Keratinocyte (primary cell): ENCODE measurements at regions not wholly inside any gene's neighbourhood (a gene's known extent, or its start where the extent isn't known, plus 50 kb on each side); places are given as distances from the start of the nearest gene placed in this dataset.

Source experiments
- DNase-seq: peaks from one replicate; pipeline ENCODE4 v3.0.0-alpha.2; 2011; ENCODE audit warnings: low read depth, missing footprints, low spot score
- FAIRE-seq: peaks from 2 replicates; lab custom pipeline; 2011; peaks lifted over from hg19 to GRCh38; lab: Jason Lieb, UNC
- H2AFZ ChIP-seq: 2 replicates; pipeline ENCODE4 v1.6.0; 2012; ENCODE audit warnings: low read length, control low read depth, inconsistent platforms; ENCODE audit not compliant: control insufficient read depth
- H3K27ac ChIP-seq: 2 replicates; pipeline ENCODE4 v1.5.1; 2011; ENCODE audit warnings: low read length; ENCODE audit not compliant: control insufficient read depth, insufficient read depth
- H3K27me3 ChIP-seq: 3 replicates; pipeline ENCODE4 v1.6.0; 2011; ENCODE audit warnings: low read length; ENCODE audit not compliant: control insufficient read depth, insufficient read depth; ENCODE audit errors: extremely low read depth
- H3K36me3 ChIP-seq, 2 experiments: 2 replicates in 1 of 2; 3 replicates in 1 of 2; pipeline ENCODE4 v1.5.1; 2011; ENCODE audit warnings: low read length in 2 of 2, mild to moderate bottlenecking in 1 of 2; ENCODE audit not compliant: control insufficient read depth in 2 of 2, insufficient read depth in 2 of 2; ENCODE audit errors: extremely low read depth in 1 of 2
- H3K4me1 ChIP-seq: 3 replicates; pipeline ENCODE4 v1.5.1; 2011; ENCODE audit warnings: low read length; ENCODE audit not compliant: control insufficient read depth, insufficient read depth; ENCODE audit errors: extremely low read depth
- H3K4me2 ChIP-seq: 3 replicates; pipeline ENCODE4 v1.6.0; 2011; ENCODE audit warnings: low read depth, low read length; ENCODE audit not compliant: control insufficient read depth, insufficient read depth; ENCODE audit errors: extremely low read depth
- H3K4me3 ChIP-seq, 3 experiments: fragments of 200-600 bp in 1 of 3; sonication (generic) in 1 of 3; 2 replicates in 2 of 3; 3 replicates in 1 of 3; pipeline ENCODE4 v1.5.1; 2011 to 2016; ENCODE audit warnings: low read length in 3 of 3, mild to moderate bottlenecking in 3 of 3, control low read depth in 2 of 3, inconsistent platforms in 1 of 3, low read depth in 1 of 3, mixed read lengths in 1 of 3, mixed run types in 1 of 3, moderate library complexity in 1 of 3; ENCODE audit not compliant: control insufficient read depth in 2 of 3, insufficient read depth in 2 of 3; ENCODE audit errors: extremely low read depth in 1 of 3
- H3K79me2 ChIP-seq: 2 replicates; pipeline ENCODE4 v1.6.0; 2012; ENCODE audit warnings: low read length; ENCODE audit not compliant: control insufficient read depth, insufficient read depth
- H3K9ac ChIP-seq: 3 replicates; pipeline ENCODE4 v1.6.0; 2011; ENCODE audit warnings: low read length; ENCODE audit not compliant: control insufficient read depth, insufficient read depth; ENCODE audit errors: extremely low read depth
- H3K9me1 ChIP-seq: 3 replicates; pipeline ENCODE4 v1.6.0; 2011; ENCODE audit warnings: low read length; ENCODE audit not compliant: control insufficient read depth, insufficient read depth; ENCODE audit errors: extremely low read depth
- H3K9me3 ChIP-seq: 2 replicates; pipeline ENCODE4 v1.5.1; 2012; ENCODE audit warnings: low read depth, low read length; ENCODE audit not compliant: control insufficient read depth
- H4K20me1 ChIP-seq: 3 replicates; pipeline ENCODE4 v1.6.0; 2011; ENCODE audit warnings: low read length; ENCODE audit not compliant: control insufficient read depth, insufficient read depth; ENCODE audit errors: extremely low read depth
- EZH2 ChIP-seq: IDR thresholded peaks from one replicate; pipeline ENCODE4 v1.6.1; 2012; ENCODE audit warnings: inconsistent platforms, mild to moderate bottlenecking, low read length, moderate library complexity
- dilution Hi-C: fragments of 300-500 bp; cut with MboI; formaldehyde crosslinking; loops from one replicate; pipeline ENCODE4 v1.7.0; 2020; ENCODE audit warnings: low sequenced_read_pairs; ENCODE audit not compliant: extremely low pct_ligation_motif_present
- TF ChIP-seq, protein P1 (sequence below), 3 experiments: IDR thresholded peaks in 1 of 3; conservative IDR thresholded peaks in 1 of 3; optimal IDR thresholded peaks in 1 of 3; 2 replicates in 2 of 3; 3 replicates in 1 of 3; pipeline versions ENCODE3 to v1.5.1; 2011; ENCODE audit warnings: low read length in 3 of 3, mild to moderate bottlenecking in 3 of 3, moderate library complexity in 2 of 3, control low read depth in 1 of 3, inconsistent platforms in 1 of 3; ENCODE audit not compliant: insufficient read depth in 2 of 3; ENCODE audit errors: extremely low read depth in 1 of 3

- Histone ChIP-seq H3K4me3 (no peak overlapping the region), H3K9me1 (no peaks in the 10 kb centered on the region), H3K4me1 (no peaks in the 10 kb centered on the region), H3K36me3 (no peaks in the 10 kb centered on the region), H3K79me2 (no peaks in the 10 kb centered on the region), H3K9ac (no peak overlapping the region), H3K27ac (no peak overlapping the region), H3K4me2 (no peak overlapping the region), H3K9me3 (no peaks in the 10 kb centered on the region), H3K27me3 (no peaks in the 10 kb centered on the region), H4K20me1 (no peaks in the 10 kb centered on the region), H2AFZ (no peak overlapping the region)
- dilution Hi-C loops: no loop called here
- FAIRE-seq (peak; percentile 52), DNase-seq (no peak)
- TF ChIP-seq, protein P1, sequence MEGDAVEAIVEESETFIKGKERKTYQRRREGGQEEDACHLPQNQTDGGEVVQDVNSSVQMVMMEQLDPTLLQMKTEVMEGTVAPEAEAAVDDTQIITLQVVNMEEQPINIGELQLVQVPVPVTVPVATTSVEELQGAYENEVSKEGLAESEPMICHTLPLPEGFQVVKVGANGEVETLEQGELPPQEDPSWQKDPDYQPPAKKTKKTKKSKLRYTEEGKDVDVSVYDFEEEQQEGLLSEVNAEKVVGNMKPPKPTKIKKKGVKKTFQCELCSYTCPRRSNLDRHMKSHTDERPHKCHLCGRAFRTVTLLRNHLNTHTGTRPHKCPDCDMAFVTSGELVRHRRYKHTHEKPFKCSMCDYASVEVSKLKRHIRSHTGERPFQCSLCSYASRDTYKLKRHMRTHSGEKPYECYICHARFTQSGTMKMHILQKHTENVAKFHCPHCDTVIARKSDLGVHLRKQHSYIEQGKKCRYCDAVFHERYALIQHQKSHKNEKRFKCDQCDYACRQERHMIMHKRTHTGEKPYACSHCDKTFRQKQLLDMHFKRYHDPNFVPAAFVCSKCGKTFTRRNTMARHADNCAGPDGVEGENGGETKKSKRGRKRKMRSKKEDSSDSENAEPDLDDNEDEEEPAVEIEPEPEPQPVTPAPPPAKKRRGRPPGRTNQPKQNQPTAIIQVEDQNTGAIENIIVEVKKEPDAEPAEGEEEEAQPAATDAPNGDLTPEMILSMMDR (optimal IDR thresholded peaks at IDR 0.05 in 1 of 3, IDR thresholded peaks at IDR 0.05 in 1 of 3, conservative IDR thresholded peaks at IDR 0.05 in 1 of 3; ENCODE audit: extremely low read depth in 1 of 3, insufficient read depth in 2 of 3, low read length in 3 of 3): peak; percentile 42 to 69 (median 66)
- no peak for TF ChIP-seq EZH2
These were observed 162.7 kb upstream of the ETAA1 start for GRCh38 chr2:67234440-67234839.

DNA sequence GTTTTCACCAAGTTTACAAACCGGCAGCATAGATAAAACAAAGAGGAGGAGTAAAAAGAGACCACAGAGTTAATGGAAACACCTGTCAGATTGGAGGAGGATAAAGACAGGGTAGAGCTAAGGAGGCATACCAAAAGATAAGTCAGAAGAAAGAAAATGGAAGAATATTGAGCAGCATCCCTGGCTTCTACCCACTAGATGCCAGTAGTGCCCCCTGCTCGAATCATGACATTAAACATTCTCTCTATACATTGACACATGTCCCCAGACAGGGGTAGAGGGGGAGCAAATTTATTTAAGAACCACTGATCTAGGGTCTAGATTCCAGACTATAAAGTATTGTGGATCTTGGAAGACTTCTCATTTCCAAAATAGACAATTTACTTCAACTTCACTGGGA is 159.8 kb upstream of the ETAA1 start:
- H3K4me2 ChIP-seq: no peak overlapping the region
- dilution Hi-C loops: no loop called here
- H2AFZ ChIP-seq: no peak overlapping the region
- H3K36me3 ChIP-seq: no peaks in the 10 kb centered on the region
- no peaks in the 10 kb centered on the region for H3K79me2 ChIP-seq
- no peak overlapping the region for H3K4me3 ChIP-seq
- no peaks in the 10 kb centered on the region for H3K9me3 ChIP-seq
- H3K9ac ChIP-seq: no peak overlapping the region
- H3K9me1 ChIP-seq: no peaks in the 10 kb centered on the region
- H3K27ac ChIP-seq: no peak overlapping the region
- no peaks in the 10 kb centered on the region for H3K4me1 ChIP-seq
- H4K20me1 ChIP-seq: no peaks in the 10 kb centered on the region
- DNase-seq: no peak
- no peaks in the 10 kb centered on the region for H3K27me3 ChIP-seq
- TF ChIP-seq EZH2: no peak
- TF ChIP-seq, protein P1 (optimal IDR thresholded peaks at IDR 0.05 in 1 of 3, IDR thresholded peaks at IDR 0.05 in 1 of 3, conservative IDR thresholded peaks at IDR 0.05 in 1 of 3; ENCODE audit: extremely low read depth in 1 of 3, insufficient read depth in 2 of 3, low read length in 3 of 3): peak in 1 of 3 experiments; percentile 44
- FAIRE-seq: no peak
